HCEC 1CT (cell line): ENCODE measurements at regions not wholly inside any gene's neighbourhood (a gene's known extent, or its start where the extent isn't known, plus 50 kb on each side); places are given as distances from the start of the nearest gene placed in this dataset.
"Not testable (repeated sequence)": the region's sequence is repeated elsewhere in the genome, so short reads cannot be mapped to it uniquely, and the experiment has no call there.

Experiments used
- DNase-seq: peaks from one replicate; pipeline ENCODE4 v3.0.0-alpha.2; 2017

DNA sequence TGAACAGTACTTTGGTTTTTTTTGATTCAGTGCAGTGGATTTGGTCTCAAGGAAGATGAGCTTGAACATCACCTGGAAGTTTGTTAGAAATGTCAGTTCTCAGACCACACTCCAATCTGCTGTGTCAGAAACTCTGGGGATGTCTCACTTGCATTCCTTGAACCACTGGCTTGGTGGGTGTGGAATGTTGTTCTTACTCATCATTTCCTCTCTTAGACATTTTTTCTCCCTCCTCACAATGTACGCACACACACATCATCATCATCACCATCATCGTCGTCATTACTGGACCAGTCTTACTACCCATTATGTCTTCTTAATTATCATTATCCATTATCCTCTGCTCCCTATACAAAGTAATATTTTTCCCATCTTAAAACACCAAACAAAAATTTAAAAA, 91.9 kb upstream of the KCNK2 start:
- DNase-seq, result peak; percentile 96

GRCh38 chr1:214991691-214992315, 90.7 kb upstream of the KCNK2 start:
- no peak for DNase-seq

DNA sequence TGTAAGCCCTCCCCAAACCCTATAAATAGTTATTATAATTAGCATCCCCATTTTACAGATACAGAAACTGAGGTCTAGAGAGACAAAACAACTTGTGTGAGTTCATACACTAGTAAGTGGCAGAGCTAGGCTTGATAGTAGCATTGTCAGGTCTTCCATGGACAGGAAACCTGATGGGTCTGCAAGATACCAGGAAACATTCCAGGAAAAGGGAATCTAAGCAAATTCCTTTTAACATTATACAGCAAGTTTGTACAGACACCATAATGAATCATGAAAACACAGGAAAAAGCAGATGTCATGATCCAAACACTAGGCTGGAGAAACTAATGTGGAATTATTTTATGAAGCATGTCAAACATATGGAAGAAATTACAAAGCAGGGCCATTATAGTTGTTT, 89.1 kb upstream of the KCNK2 start:
- DNase-seq, result peak; percentile 61

DNA sequence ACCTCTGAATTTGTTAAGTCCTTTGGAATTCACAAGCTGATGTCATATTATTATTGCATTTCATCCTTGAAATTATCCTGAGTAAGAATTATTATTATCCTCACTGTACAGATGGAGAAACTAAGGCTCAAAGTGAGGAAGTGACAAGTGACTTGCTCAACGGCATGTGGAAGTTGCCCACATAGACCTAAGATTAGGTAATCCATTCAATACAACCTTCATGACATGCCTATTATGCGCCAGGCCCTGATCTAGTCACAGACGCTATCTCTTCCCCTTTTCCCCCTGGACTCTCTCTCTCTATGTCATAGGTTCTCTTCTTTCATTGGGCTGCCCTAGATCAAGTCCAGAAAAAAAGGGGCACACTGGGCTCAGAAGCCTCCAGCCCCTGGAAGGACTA, 84.9 kb upstream of the KCNK2 start:
- DNase-seq, result no peak

GRCh38 chr1:215001419-215002021, 81.0 kb upstream of the KCNK2 start:
- no peak for DNase-seq

- peak; percentile 48 for DNase-seq
These were observed 80.1 kb upstream of the KCNK2 start for GRCh38 chr1:215002471-215002870.

DNA sequence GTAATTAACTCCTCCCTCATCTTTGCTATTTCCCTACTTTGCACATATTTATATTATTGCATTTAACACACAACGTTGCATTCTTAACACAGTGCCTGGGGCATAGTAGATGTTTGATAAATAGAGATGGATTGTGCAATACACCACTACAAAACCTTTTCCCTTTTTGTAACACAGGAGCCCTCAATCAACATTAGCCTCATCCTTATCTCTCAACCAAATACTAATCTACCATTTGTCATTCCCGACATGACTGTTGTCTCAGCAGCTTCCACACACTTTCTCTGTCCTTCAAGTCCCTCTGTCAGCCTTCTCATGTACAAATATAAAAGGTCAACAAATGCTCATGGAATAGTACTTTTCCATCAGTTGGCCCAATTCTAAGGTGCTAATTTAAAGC, 78.9 kb upstream of the KCNK2 start:
- no peak for DNase-seq

DNA sequence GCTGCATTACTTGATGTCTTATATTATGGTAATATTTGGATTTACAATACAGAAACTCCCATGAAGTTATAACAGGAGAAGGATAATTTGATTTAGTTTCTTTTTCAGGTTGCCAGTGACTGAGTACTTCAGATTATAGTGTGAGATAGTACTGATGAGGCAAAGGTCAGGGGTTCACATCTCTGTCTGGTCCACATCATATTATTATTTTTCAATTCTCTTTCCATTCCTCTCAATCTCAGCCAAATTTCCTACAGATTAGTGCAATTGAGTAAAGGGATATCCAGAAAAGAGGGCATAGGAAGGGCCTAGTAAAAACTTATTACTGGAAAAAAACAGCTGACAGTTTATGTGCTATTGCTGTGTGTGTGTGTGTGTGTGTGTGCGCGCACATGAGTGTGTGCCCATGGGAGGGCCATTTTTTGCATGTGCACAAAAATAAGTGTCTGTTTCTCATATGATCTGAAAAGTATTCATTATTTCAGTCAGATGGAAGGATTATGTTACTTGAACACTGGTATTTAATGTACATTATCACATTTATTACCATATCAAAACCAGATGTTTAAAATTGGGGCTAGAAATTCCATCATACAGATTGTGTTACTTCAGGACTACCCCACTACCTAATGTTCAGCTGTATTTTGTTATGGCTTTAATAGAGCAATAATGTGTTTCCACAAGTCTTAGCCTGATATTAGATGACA, 78.3 kb upstream of the KCNK2 start:
- no peak for DNase-seq

DNA sequence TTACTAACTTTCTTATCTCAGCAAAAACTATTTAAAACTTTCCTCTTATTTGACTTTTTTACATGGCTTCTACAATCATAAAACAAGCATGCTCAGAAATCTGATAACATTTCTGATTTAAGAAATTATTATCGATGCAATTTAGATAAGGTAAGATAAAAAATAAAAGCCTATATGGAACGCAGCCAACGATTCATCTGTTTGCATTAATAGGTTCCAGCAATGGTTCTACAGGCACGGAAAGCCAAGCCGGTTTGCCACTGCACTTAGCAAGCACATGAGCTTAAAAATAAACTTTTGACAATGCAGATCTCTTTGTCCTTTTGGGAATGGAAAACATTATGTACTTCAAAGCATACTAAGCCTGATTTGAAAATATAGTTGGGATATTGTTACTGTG, 77.5 kb upstream of the KCNK2 start:
- DNase-seq, result no peak

GRCh38 chr1:215005656-215006345, 76.7 kb upstream of the KCNK2 start:
- DNase-seq, result no peak

DNA sequence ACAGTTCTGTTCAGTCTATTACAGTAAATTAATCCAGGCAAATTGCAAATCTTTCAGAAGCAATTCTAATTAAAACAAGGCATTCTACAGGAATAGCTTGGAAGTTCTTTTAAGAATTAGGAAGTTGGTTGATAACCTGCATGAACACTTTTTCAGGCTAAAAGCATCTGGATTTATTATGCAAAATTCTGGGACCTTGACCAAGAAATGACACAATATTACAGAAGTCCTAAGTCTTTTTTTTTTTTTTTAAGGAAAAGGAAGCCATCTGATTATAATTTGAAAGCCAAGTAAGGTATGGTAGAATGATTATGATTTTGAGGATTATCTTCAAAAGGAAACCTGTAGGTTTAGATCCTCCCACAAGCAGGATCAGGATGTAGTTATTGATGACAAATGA, 74.7 kb upstream of the KCNK2 start:
- DNase-seq, result peak; percentile 43

DNA sequence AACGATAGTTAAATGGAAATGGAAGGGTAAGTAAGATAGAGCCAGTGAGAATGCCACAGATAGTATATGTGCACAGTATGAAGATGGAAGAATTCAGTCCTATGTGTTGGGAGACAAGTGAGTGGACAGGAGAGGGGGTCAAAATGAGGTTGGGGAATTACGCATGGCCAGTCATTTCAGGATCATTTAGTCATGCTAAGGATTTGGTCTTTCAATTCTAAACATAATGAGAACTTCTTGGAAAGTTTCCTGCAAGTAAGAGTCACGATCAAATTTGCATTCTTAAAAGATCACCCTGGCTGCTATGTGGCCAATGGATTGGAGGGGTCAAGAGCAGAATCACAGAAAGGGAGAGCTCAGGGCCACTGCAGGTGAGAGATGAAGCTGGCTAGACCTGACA, 64.0 kb upstream of the KCNK2 start:
- DNase-seq, result peak; percentile 22

DNA sequence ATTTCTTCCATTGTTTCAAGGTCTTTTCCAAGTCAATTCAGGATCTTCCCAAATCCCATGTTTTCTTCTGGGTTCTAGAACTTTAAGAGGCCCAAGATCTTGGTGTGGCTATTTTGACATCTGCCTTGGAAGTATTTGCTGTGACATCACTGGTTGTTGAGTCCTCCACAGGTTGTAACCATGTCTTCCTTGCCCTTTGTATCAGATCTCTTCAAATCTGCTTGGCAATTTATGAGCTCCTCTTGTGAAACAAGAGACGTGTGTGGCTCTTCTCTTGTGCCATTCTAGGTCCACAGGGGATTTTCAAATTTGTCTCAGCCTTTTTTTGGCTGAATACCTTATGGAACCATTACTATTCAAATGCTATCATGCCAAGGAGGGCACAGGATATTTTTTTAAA, 60.3 kb upstream of the KCNK2 start:
- DNase-seq, result no peak

- DNase-seq, result peak; percentile 77
These were observed 59.8 kb upstream of the KCNK2 start for GRCh38 chr1:215022741-215023141.

DNA sequence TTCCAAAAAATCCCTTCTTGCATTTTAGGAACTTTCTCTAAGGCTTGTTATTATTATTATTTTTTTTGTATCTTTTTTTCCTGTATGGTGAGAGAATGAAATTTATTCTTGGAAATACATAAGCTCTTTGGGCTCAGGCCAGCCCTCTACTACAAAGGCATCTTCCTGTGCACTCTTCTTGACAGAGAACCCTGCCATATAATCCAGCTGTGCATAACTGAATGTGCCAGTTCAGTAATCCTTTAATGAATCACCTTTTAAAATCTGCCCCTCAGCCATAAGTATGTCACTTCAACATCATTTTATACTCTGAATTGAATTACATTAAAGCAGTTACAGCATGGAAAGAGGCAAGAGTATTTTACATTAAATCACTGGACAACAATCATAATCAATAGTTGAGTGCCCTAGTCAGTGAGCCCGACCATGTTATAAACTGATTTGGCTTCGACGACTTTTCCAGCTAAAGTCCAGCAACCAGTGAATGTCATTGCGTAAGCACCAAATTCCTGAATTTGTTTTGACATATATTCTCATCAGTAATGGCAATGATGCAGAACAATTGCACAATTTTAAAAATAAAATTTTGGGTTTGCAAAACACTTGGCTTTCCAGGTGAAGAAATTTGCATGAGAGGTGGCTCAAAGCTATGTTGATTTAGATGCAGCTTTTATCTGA, 59.2 kb upstream of the KCNK2 start:
- peak; percentile 59 for DNase-seq

DNA sequence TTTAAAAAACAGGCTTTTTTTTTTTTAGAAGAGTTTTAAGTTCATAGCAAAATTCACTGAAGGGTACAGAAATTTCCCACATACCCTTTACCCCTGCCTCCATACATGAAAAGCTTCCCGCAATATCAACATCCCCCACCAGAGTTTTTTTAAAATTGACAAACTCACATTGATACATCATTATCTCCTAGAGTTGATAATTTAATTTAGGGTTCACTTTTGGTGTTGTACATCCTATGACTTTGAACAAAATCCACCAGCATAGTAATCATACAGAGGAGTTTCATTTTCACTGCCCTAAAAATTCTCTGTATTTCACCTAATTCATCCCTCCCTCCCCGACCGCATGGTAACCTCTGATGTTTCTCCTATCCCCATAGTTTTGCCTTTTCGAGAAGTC, 53.6 kb upstream of the KCNK2 start:
- no peak for DNase-seq

DNA sequence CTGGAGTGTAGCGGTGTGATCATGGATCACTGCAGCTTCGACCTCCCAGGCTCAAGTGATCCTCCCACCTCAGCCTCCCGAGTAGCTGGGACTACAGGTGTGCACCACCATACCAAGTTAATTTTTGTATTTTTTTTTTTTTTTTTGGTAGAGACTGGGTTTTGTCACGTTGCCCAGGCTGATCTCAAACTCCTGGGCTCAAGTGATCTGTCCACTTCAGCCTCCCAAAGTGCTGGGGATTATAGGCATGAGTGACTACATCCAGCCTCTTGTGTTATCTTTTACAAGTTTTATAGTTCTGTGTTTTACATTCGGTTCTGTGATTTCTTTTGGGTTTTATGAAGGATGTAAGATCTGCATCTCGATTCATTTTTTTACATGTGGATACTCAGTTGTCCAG, 52.0 kb upstream of the KCNK2 start:
- DNase-seq, result not testable (repeated sequence)

DNA sequence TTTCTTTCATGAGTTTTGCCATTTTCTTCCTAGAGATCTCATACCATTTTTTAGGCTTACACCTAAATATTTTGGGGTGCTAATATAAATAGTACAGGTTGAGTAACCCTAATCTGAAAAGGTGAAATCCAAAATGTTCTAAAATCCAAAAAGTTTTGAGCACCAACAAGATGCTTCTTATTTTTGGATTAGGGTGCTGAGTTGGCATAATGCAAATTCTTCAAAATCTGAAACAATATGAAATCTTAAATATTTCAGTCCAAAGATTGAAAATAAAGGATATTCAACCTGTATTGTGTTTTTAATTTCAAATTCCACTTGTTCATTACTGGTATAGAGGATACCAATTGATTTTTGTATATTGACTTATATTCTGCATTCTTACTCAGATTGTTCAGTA, 51.1 kb upstream of the KCNK2 start:
- DNase-seq, result no peak
